AG10803 (cell line): ENCODE measurements at regions not wholly inside any gene's neighbourhood (a gene's known extent, or its start where the extent isn't known, plus 50 kb on each side); places are given as distances from the start of the nearest gene placed in this dataset.

Experiments used
- DNase-seq: peaks from one replicate; pipeline ENCODE4 v3.0.0; 2010; ENCODE audit warnings: low read depth
- H3K4me3 ChIP-seq: 2 replicates; pipeline ENCODE4 v1.5.1; 2011; ENCODE audit warnings: mild to moderate bottlenecking, low read length, control low read depth
- CTCF ChIP-seq: conservative IDR thresholded peaks from 2 replicates; pipeline ENCODE4 v1.5.1; 2011; ENCODE audit warnings: mild to moderate bottlenecking, low read length, control low read depth, inconsistent platforms

GRCh38 chr17:45690625-45691275 is 93.4 kb upstream of the CRHR1 start:
- H3K4me3 ChIP-seq, result no peak overlapping the region
- no peak for TF ChIP-seq CTCF
- DNase-seq, result no peak

- TF ChIP-seq CTCF, result no peak
- no peak for DNase-seq
- no peak overlapping the region for H3K4me3 ChIP-seq
These were observed 91.5 kb upstream of the CRHR1 start for GRCh38 chr17:45692661-45693060.

GRCh38 chr17:45693792-45694191 is 90.3 kb upstream of the CRHR1 start:
- no peak for DNase-seq
- H3K4me3 ChIP-seq, result no peak overlapping the region
- TF ChIP-seq CTCF, result no peak

- no peak for DNase-seq
- no peak overlapping the region for H3K4me3 ChIP-seq
- no peak for TF ChIP-seq CTCF
These were observed 87.7 kb upstream of the CRHR1 start for GRCh38 chr17:45696442-45696841.

- no peak for TF ChIP-seq CTCF
- H3K4me3 ChIP-seq, result no peak overlapping the region
- no peak for DNase-seq
These were observed 87.0 kb upstream of the CRHR1 start for GRCh38 chr17:45697076-45697475.

- no peak for DNase-seq
- TF ChIP-seq CTCF, result no peak
- no peak overlapping the region for H3K4me3 ChIP-seq
These were observed 83.7 kb upstream of the CRHR1 start for GRCh38 chr17:45700171-45701090.
